Posterior vena cava (tissue), 2 donors: ENCODE measurements at regions not wholly inside any gene's neighbourhood (a gene's known extent, or its start where the extent isn't known, plus 50 kb on each side); places are given as distances from the start of the nearest gene placed in this dataset.
A peak's percentile ranks its signal among the peaks of the same experiment; 100 is the strongest.

Experiments
- DNase-seq: peaks from one replicate; pipeline ENCODE4 v3.0.0-alpha.2; 2020; ENCODE audit warnings: low spot score
- intact Hi-C, 2 donors: fragments of 100-400 bp; cut with DNase I; formaldehyde crosslinking; loops; one replicate each; pipeline versions ENCODE4 v1.14.1 to v1.14.2; 2022 to 2023
- donor health status: DM: yes; HTN: yes; CAD: no.
- donor health status: DM: yes; HTN: yes; CAD: no.

DNA sequence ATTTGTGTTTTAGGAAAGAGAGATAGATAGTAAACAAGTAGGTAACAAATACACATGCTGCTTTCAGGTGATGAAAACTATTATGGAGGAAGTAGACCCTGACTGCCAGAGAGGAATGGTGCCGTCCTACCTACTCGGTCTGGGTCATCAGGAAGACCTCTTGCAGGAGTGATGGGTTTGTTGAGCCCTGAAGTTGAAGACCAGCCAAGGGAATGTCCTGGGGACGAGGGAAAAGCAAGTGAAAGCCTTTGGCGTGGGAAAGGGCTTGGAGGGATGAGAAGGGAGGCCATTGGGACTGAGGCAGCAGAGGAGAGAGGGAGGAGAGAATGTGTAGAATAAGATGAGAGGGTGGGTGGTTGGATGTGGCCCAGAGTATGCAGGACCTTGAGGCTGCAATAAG, 379.5 kb upstream of the USP24 start:
- no peak for DNase-seq
- intact Hi-C loops: no loop called here

DNA sequence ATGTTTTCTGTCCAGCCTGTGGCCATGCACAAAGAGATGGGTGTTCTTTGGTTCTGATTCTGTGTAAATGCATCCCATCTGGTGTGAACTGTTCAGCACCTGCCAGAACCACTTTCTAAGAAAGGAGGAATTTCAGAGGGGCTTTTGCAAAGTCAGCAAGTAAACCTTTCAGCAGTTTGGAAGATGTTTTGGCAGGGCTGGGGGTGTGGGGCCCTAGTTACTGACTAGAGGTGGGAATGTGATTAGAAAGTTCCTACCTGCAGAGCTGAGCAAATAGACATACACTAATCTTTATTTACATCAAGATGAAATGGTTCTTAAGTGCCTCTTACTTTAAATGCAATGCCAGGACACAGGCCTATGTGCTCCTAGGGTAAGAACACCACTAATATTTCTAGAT, 378.1 kb upstream of the USP24 start:
- intact Hi-C loops: no loop called here
- no peak for DNase-seq

DNA sequence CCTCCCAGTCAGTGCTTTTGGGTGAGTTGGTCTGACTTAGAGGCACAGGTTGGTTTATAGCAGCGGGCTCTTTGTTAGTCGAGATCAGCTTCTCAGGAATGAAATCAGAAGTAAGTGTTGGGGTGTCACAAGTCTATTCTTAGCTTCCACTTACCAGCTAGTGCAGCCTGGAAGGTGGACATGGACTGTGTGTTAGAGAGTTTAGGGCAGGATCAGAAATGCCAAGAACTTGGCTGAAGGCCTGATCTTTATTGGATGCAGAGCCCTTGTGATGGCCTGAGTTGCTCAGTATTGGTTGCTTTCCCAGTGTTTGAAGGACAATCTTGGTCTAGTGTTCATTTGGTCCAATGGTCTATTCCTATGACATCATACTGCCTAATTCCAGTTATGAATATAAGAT, 377.0 kb upstream of the USP24 start:
- intact Hi-C loops: no loop called here
- DNase-seq: no peak

DNA sequence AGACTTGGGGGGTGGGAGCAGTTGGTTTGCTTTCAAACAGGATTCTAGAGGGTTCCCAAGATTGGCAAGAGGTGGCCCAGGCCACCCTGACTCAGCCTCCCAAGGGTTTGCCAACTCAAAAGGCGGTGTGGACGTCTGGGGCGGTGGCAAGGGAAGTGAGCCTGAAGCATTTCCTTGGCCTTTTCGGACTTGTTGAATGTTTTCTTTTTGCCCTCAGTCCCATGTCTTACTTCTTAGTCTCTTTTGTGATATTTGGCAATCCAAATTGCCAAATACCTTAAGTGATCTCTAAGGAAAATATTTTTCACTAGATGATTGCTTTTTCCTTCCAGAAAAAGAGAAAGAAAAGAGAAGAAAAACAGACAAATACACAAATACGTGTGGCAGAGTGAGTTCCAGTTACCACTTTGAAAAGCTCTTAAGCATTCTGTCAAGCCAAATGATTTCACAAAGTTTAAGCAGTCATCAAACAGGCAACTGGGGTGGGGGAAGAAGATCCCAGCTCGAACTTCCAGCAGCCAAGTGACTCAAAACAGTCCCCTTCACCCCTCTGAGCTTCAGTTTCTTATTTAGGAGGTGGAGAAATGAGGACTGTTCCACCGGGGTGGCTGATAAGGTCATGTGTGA, 374.6 kb upstream of the USP24 start:
- peak; percentile 86 for DNase-seq
- intact Hi-C loops: loop anchor here in 1 of 2 donors (10.0 kb wide), 1 partner anchor 55 kb away; no protein-coding TSS in a partner anchor

DNA sequence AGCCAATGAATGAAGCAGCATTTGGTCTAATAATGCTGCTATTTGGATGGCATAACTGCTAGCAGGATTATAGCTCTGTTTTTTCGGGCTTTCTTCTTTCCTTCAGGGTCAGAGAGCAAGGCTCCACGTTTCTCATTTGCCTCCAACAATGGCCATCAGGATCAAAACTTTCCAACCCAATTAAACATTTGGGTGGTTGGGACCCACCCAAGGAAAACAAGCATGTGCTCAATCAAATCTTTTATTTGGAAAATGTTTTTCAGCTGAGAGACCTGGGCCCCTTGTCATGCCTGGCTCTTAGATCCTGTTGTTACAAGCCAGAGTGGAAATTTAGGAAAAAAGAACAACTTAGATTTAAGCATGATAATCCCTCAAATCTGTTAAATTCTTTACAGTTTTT, 373.1 kb upstream of the USP24 start:
- intact Hi-C loops: loop anchor here in 1 of 2 donors (10.0 kb wide), 1 partner anchor 56 kb away; no protein-coding TSS in a partner anchor
- no peak for DNase-seq

DNA sequence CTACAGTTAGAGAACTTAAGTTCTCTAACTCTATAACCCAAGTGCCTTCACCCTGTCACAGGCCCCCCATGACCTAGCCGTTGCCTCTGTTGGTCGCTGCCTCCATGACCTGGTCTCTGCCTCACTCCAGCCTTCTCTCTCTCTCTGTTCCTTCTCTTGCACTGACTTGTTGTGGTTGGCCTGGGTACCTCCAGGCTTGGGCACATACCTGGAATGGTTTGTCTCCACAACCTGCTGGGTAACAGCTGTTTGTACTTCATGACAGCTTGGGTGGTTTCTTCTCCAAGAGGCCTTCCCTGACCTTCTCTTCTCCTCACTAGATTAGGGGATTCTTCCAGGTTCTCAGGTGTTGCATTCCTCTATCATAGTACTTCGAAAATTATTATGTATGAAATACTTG, 371.6 kb upstream of the USP24 start:
- no peak for DNase-seq

DNA sequence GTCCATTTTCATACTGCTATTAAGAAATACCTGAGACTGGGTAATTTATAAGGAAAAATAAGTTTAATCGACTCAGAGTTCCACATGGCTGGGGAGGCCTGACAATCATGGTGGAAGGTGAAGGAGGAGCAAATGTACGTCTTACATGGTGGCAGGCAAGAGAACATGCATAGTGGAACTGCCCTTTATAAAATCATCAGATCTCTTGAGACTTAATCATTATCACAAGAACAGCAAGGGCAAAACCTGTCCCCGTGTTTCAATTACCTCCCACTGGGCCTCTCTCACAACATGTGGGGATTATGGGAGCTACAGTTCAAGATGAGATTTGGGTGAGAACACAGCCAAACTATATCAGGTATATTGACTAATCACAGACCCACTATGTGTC, 370.2 kb upstream of the USP24 start:
- DNase-seq: no peak
- intact Hi-C loops: loop anchor here in 1 of 2 donors (10.0 kb wide), 1 partner anchor 59 kb away; no protein-coding TSS in a partner anchor

More for the DNA sequence above, 371.6 kb upstream of the USP24 start:
- intact Hi-C loops: loop anchor here in 1 of 2 donors (10.0 kb wide), 1 partner anchor 58 kb away; no protein-coding TSS in a partner anchor

DNA sequence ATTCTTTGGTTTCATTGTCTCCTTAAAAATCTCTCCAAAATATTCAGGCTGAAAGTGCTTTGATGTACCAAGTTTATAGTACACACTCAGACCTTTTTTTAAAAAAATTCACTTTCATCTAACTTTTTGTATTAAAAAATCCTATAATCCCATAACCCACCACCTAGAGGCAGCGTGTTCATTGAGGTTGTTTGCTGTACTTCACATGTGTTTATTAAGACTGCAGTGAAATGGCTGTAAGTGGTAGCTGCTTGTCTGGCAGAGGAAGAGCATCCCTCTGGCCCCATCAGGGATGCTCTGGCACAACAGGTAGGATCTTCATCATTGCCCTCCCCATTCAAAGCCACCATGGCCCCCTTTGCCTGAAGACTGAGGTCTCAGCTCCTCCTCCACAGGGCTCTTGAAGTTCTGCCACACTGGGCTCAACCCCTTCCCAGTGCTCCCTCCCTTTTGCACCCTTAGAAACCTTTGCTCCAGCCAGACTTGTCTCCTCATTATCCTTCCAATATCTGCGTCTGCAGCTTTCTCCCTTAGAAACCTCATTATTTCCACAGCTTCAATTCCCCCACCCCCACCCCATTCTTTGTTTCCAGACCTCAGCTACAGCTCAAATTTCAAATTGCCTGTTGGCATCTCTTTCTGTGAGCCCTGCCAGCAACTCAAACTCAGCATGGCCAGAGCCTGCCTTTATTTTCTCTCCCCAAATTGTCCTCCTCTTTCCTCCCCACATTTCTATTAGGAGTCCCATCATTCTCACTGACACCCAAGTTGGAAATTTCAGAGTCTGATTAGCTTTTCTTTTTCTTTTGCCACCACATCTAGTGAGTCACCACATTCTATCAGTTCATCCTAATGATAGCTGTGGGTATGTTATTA, 369.6 kb upstream of the USP24 start:
- intact Hi-C loops: loop anchor here (5.0 to 10.0 kb wide), 2 partner anchors 53 to 60 kb away; no protein-coding TSS in a partner anchor
- no peak for DNase-seq

DNA sequence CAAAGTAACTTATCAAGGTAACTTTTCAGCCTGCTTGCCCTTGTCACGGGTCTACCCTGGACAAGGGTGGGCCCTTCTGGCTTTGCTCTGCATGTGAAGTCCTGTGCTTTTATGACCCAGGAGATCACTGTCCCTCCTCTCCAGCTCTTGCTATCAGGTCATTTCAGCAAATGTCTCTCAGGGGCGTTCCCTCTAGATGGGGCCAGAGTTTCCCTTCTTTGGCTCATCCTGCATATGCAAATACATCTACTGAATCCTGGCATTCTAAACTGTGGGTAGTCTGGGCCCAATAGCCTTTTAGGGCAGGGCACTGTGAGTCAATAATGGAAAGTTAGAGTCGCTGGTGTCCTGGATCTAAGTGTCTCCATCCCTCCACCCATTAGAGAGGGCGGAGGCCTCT, 366.9 kb upstream of the USP24 start:
- DNase-seq: no peak
- intact Hi-C loops: loop anchor here (5.0 to 10.0 kb wide), 2 partner anchors 55 to 63 kb away; no protein-coding TSS in a partner anchor

DNA sequence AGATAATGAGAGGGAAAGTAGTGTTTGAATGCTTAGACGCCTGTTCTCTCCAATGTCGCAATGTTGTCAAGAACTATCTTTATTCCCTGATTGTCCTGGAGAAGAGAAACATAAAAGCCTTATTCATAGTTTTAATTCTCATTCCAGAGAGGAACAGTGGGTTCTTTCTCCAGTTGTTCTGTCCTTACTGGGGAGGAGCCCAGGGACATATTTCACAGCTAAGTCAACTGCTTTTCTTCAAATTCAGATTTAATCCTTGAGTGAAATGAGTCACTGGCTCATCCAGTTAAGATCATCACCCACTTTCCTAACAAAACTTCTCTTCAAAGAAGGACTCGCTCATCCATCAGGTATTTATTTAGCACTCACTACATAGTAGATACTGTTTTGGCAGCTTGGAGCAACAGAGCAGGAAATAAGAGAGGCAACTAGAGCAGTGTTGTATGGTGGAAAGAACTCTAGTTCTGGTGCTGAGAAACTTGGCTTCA, 365.7 kb upstream of the USP24 start:
- DNase-seq: no peak
- intact Hi-C loops: loop anchor here (5.0 to 10.0 kb wide), 2 partner anchors 56 to 64 kb away; no protein-coding TSS in a partner anchor

DNA sequence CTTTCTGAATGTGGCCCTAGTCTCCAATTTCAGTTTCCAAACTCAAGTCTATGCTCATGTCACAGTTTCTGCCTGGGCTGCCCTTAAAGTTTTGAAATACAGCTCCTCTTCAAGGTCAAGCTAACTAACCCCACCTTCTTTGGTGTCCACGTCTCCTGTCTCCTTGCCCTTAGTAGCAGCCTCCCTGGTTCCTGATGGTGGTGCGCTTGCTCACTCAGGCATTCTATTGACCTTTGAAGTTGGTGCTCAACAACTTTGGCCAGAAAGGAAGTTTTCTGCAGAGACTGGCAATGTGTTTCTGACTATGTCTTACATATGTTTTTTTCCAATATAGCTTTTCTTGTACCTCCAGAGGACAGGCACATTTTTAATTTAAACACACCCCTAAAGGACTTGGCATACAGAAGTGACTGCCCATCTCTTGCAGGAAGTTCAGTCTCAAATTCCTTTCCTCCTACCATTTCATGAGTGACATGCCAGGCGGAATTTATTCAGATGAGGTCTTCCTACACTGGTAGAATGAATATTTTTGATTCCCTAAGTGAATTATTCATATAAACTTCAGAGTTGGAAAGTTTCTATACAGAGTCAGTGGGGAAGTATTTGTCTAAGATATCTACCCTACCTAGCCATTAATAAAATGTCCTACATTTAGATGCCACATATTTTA, 364.3 kb upstream of the USP24 start:
- intact Hi-C loops: loop anchor here (5.0 to 10.0 kb wide), 2 partner anchors 58 to 65 kb away; no protein-coding TSS in a partner anchor
- no peak for DNase-seq

DNA sequence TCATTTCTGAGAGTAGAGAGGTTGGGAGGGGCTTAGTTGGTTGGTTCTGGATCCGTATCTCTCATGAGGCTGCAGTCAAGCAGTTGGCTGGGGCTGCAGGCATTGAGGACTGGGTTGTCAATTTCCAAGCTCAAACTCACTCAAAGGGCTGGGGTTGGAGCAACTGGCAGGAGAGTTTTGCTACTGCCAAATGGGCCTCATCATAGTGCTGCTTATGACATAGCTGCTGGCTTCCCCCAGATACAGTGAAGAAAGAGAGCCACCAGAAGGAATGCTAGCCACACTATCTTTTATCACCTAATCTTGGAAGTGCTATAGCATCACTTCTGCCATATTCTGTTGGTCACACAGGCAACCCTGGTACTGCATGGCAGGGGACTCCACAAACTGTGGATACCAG, 363.5 kb upstream of the USP24 start:
- DNase-seq: no peak
- intact Hi-C loops: no loop called here

DNA sequence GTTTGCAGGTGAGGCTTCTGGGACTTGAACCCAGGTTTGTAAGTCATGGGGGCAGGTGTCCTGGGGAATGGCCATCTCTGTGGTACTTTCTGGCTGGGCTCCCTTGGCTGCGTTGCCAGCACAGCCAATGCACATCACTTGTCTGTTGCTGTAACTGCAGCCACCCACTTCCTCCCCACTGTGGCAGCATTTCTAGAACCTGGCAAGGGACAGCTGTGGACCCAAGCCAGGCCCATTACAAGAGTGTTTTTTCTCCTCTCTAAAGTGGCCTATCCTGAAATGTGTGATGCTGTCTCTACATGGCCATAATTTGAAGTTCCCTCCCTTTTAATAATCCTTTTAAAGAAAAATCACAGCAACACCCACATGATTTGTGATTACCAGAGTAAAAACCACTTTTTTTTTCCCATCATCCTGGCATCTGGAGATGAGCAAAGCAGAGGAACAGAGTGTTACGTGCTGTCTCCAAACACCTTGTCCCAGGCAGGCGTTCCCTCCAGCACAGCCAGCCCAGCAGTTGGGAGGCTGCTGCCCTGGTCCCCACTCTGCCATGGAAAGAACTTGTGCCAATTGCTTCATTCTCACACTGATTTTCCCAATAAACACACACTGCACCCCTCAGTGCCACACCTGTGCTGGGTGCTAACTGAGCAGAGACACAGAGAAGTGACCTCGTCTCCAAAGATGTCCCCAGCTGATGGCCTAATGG, 360.6 kb upstream of the USP24 start:
- intact Hi-C loops: loop anchor here in 1 of 2 donors (1.0 kb wide), 1 partner anchor 19 kb away; no protein-coding TSS in a partner anchor
- DNase-seq: no peak

DNA sequence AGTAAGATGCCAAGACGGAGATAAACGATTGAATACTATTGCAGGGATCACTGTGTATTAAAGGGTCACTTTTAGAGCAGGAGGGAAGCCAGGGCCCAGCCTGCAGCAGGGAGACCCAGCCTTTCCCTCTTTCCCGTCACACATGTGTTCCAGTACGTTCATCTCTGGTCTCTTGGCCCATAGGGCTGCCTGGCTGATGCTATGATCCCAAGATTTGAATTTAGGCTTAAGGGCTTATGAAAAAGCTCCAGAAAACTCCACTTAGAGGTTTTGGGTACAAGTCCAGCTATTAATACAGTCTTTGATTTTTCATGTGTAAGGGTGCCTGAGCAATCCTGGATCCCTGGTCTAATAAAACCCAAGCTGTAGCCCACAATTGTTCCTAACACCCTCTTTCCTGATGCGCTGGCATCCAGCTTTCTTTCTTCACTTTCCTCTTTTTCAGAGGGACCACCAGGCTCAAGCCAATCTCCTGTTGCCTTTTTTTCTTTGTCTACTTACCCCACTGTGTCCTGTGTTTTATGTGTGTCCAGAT, 359.6 kb upstream of the USP24 start:
- DNase-seq: no peak
- intact Hi-C loops: loop anchor here in 1 of 2 donors (1.0 kb wide), 1 partner anchor 18 kb away; no protein-coding TSS in a partner anchor

DNA sequence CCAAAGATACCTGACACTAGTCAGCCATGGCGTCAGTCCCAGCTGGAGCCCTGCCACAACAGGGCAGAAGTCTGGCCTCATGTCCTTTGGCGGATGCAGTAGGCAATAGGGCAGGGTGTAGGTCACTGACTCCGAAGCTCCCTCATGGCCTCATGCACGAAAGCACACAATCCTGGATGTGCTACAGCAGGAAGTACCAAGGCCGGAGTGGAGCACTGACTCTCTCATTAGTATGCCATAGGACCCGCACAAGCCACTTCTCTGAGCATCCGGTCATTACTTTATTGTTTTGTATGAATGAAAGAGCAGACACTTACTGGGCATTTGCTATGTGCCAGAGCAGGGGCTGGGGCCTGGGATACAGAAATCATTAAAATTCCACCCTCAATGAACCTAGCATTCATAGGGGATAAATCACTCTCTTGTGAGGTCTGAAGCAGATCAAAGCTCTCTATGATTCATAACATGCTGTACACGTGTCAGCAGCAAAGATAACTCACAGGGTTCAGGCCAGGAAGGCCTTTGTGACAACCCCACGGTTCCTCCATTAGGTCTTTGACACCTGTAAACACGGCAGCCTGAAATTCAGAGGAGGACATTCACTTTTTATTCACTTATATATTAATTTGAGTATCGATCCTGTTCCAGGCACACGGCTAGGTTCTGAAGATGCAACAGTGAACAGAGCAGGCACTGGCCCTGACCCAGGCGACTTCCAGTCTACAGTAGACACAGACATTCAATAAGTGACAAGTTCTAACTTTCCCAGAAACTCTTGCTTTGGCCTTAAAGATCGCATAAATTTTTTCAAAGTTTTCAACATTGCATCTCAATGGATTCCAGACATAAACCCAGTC, 357.9 kb upstream of the USP24 start:
- DNase-seq: no peak
- intact Hi-C loops: no loop called here

DNA sequence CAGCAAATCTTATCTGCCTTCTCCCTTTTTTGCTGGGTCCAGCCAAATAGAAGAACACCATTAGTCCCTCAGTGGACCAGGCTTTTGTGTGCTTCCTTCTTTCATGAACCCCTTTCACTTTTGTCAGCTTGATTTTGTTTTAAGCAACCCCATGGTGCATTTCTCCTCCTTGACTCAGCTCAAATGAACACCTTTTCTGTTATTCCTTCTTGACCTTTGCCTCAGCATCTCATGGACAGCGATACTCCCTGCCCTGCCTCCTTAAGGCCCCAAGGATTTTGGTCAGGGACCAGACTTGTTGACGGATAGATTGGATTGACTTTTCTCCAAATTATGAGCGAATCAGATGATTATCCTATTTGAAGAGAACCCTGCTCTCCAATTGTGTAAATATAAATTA, 356.6 kb upstream of the USP24 start:
- no peak for DNase-seq
- intact Hi-C loops: no loop called here

DNA sequence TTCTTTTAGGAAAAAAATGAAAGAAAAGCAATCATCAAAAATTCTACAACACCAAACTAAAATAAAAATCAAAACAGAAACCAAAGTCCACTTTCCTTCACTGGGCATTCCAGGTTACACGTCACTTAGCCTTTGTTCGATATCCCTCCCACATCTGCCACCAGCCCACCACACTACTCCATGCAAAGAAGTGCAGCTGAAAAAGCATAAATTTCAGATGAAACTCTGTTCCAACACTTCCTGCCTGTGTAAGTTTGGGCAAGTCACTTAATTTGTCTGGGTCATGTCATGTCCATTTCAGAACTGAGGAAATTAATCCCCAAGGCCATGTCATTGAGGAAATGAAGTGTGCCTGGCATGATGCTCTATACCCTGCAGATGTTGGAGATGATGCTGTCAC, 354.3 kb upstream of the USP24 start:
- no peak for DNase-seq
- intact Hi-C loops: no loop called here

DNA sequence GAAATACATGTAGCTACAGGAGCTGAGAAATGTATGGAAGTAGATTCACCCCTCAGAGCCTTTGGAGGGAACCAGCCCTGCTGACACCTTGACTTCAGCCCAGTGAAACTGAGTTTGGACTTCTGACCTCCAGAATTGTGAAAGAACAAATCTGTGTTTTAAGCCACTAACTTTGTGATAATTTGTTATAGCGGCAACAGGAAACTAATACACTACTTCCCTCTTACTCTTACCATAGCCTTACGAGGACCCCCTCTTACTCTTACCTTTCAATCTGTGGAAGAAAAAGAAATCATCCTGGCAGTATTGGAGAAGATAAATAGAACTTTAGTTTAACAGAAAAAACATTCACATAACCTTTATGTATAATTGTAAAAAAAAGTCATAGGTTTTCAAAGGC, 353.6 kb upstream of the USP24 start:
- intact Hi-C loops: no loop called here
- DNase-seq: no peak
